Esophagus muscularis mucosa (tissue), 4 donors: ENCODE measurements at regions not wholly inside any gene's neighbourhood (a gene's known extent, or its start where the extent isn't known, plus 50 kb on each side); places are given as distances from the start of the nearest gene placed in this dataset.
A peak's percentile ranks its signal among the peaks of the same experiment; 100 is the strongest.

Experiments
- DNase-seq: peaks from one replicate; pipeline ENCODE4 v3.0.0-alpha.2; 2017; ENCODE audit errors: extremely low spot score
- H3K27ac ChIP-seq, 4 donors: fragments of 200-600 bp; sonication (generic); replicated peaks in 1 of 4; 1 replicate in 3 of 4; 2 replicates in 1 of 4; pipeline ENCODE4 v1.5.1; 2016 to 2019; ENCODE audit warnings: mild to moderate bottlenecking in 1 of 4
- H3K27me3 ChIP-seq, 4 donors: fragments of 200-600 bp; sonication (generic); one replicate each; pipeline versions ENCODE4 v1.5.1 to v1.6.0; 2016 to 2019
- H3K36me3 ChIP-seq, 4 donors: fragments of 200-600 bp; sonication (generic); one replicate each; pipeline ENCODE4 v1.5.1; 2016 to 2019
- H3K4me1 ChIP-seq, 4 donors: fragments of 200-600 bp; sonication (generic); one replicate each; pipeline ENCODE4 v1.5.1; 2016 to 2019
- H3K4me3 ChIP-seq, 4 donors: fragments of 200-600 bp; sonication (generic); 1 replicate in 2 of 4; 2 replicates in 2 of 4; pipeline ENCODE4 v1.5.1; 2016 to 2019; ENCODE audit warnings: mild to moderate bottlenecking in 4 of 4, moderate library complexity in 1 of 4
- H3K9me3 ChIP-seq, 4 donors: fragments of 200-600 bp; sonication (generic); 1 replicate in 3 of 4; 2 replicates in 1 of 4; pipeline ENCODE4 v1.5.1; 2016 to 2019
- EP300 ChIP-seq: sonication (generic); formaldehyde crosslinking; IDR thresholded peaks from one replicate; pipeline ENCODE4 v1.6.1; 2017; ENCODE audit warnings: antibody characterized with exemption
- POLR2A ChIP-seq: fragments of 450-650 bp; IDR thresholded peaks from one replicate; pipeline ENCODE4 v1.6.1; 2017; ENCODE audit warnings: antibody characterized with exemption, moderate library complexity, mild to moderate bottlenecking, low read depth
- POLR2AphosphoS5 ChIP-seq, 2 donors: sonication (generic); formaldehyde crosslinking; IDR thresholded peaks; one replicate each; pipeline ENCODE4 v1.6.1; 2017; ENCODE audit warnings: antibody characterized with exemption in 2 of 2
- WGBS: methylation state at CpG from one replicate; pipeline ENCODE4 v1.1.5; 2018; 5-methylcytosine and 5-hydroxymethylcytosine counted together
- intact Hi-C: fragments of 100-400 bp; cut with DNase I; formaldehyde crosslinking; loops from one replicate; pipeline ENCODE4 v1.15.1; 2023
- TF ChIP-seq, protein P1 (sequence below), 3 experiments: fragments of 200-600 bp in 2 of 3; fragments of 450-650 bp in 1 of 3; sonication (generic) in 2 of 3; IDR thresholded peaks; one replicate each; pipeline ENCODE4 v1.5.1; 2017 to 2019; ENCODE audit warnings: antibody characterized with exemption in 3 of 3, mild to moderate bottlenecking in 2 of 3, moderate library complexity in 1 of 3

DNA sequence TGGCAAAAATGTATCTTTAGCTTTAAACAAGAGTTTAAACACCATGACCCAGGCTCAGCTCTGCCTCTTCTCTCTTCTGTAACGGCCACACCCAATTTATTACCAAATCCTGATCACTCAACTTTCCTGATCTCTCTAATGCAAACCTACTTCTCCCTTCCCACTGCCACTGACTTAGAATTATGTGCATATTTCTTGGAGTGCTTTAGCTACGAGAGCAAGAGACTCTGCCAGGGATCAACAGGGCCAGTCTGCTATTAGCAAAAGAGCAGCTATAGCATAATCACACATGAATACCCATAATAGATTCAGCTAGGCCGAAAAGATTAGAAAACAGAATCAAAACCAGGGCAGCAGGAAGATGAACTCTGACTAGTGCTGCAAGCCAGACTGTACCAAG lies 215.5 kb downstream of the MRPL39 start:
- 80% methylated on average over 3 of the region's 3 CpGs for WGBS
- Histone ChIP-seq H3K27me3 (no peaks in the 10 kb centered on the region), H3K27ac (no peak overlapping the region), H3K36me3 (no peaks in the 10 kb centered on the region), H3K9me3 (no peaks in the 10 kb centered on the region), H3K4me1 (no peaks in the 10 kb centered on the region), H3K4me3 (no peak overlapping the region)
- intact Hi-C loops, result no loop called here
- TF ChIP-seq, protein P1, sequence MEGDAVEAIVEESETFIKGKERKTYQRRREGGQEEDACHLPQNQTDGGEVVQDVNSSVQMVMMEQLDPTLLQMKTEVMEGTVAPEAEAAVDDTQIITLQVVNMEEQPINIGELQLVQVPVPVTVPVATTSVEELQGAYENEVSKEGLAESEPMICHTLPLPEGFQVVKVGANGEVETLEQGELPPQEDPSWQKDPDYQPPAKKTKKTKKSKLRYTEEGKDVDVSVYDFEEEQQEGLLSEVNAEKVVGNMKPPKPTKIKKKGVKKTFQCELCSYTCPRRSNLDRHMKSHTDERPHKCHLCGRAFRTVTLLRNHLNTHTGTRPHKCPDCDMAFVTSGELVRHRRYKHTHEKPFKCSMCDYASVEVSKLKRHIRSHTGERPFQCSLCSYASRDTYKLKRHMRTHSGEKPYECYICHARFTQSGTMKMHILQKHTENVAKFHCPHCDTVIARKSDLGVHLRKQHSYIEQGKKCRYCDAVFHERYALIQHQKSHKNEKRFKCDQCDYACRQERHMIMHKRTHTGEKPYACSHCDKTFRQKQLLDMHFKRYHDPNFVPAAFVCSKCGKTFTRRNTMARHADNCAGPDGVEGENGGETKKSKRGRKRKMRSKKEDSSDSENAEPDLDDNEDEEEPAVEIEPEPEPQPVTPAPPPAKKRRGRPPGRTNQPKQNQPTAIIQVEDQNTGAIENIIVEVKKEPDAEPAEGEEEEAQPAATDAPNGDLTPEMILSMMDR (IDR thresholded peaks at IDR 0.05), result no peak
- no peak for TF ChIP-seq POLR2AphosphoS5 (IDR thresholded peaks at IDR 0.05)
- TF ChIP-seq EP300, result no peak
- TF ChIP-seq POLR2A, result no peak
- DNase-seq, result no peak

DNA sequence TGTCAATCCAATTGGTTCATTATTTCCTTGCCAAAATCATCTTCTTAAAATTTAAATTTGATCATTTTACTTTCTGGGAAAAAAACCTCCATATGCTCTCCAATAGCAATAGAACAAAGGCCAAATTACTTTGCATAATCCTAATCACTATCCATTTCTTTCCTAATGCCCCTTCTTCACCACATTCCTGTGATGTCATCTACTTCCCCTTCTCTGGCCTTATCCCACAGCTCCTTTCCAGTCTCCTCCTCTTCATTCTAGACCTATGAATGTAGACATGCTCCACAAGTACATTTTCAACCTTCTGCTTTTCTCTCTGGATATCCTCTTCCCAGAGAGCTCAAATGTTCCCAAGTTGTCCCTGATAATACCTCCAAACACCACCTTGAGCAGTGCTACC lies 216.6 kb downstream of the MRPL39 start:
- Histone ChIP-seq H3K9me3 (no peaks in the 10 kb centered on the region), H3K27me3 (no peaks in the 10 kb centered on the region), H3K4me3 (no peak overlapping the region), H3K27ac (no peak overlapping the region), H3K36me3 (no peaks in the 10 kb centered on the region), H3K4me1 (no peaks in the 10 kb centered on the region)
- DNase-seq, result no peak
- TF ChIP-seq, protein P1 (IDR thresholded peaks at IDR 0.05), result no peak
- no peak for TF ChIP-seq POLR2A
- TF ChIP-seq POLR2AphosphoS5 (IDR thresholded peaks at IDR 0.05), result no peak
- TF ChIP-seq EP300, result no peak
- intact Hi-C loops, result no loop called here

DNA sequence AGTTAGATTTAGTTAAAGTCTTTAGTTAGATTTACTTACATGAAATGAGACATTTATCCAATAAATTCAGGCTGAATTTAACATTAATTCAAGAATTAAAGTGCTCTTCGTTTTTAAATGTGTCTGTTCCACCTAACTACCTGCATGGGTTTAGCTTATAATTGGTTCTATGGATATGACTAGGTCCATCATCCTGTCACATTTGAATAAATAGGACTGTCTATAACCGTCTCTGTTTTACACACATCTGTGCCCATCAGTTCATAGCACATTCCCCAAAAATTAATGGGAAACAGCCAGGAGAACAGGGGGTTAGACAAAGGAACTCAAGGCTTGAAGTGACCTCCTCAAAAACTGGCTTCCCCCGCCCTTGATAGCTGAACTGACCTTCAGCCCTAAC lies 219.6 kb downstream of the MRPL39 start:
- DNase-seq, result no peak
- no peak for TF ChIP-seq EP300
- TF ChIP-seq POLR2A, result no peak
- TF ChIP-seq POLR2AphosphoS5 (IDR thresholded peaks at IDR 0.05), result no peak
- TF ChIP-seq, protein P1 (IDR thresholded peaks at IDR 0.05), result no peak
- Histone ChIP-seq H3K27me3 (no peaks in the 10 kb centered on the region), H3K36me3 (no peaks in the 10 kb centered on the region), H3K4me3 (no peak overlapping the region), H3K9me3 (no peaks in the 10 kb centered on the region), H3K4me1 (no peaks in the 10 kb centered on the region), H3K27ac (no peak overlapping the region)
- 65% methylated on average over 3 of the region's 3 CpGs for WGBS
- intact Hi-C loops, result loop anchor here (10.0 kb wide), 1 partner anchor 103 kb away; no protein-coding TSS in a partner anchor

DNA sequence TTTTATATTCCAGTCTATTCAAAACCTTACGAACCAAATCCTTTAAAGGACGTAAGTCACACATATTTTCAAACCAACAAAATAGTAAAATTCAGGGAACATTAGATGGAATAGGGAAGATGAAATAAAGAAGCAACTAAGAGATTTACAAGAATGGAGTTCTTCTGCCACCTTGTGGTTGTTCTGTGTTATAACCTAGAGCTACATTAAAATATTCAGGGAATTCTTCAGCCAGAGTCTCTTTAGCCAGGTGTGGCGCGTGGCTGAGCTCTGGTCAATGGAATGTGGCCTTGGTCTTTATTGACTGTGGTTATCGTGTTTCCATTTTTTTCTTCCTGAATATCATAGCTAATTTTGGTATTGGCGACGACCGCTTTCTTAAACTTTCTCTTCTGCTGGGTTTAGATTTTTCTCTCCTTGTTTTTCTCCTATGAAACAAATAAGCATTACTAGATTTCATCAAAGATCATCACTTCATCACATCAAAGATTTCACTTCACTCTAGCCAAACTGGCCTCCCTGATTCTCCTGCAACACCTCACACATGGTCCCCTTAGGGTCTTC lies 221.3 kb downstream of the MRPL39 start:
- 13% methylated on average over 8 of the region's 8 CpGs for WGBS
- intact Hi-C loops, result loop anchor here (10.0 kb wide), 1 partner anchor 101 kb away; no protein-coding TSS in a partner anchor

More for the DNA sequence above, 221.3 kb downstream of the MRPL39 start:
- H3K36me3 ChIP-seq, result no peaks in the 10 kb centered on the region
- no peak for DNase-seq
- no peak overlapping the region for H3K27ac ChIP-seq
- H3K4me1 ChIP-seq, result no peaks in the 10 kb centered on the region
- no peaks in the 10 kb centered on the region for H3K9me3 ChIP-seq
- no peak overlapping the region for H3K4me3 ChIP-seq
- no peaks in the 10 kb centered on the region for H3K27me3 ChIP-seq
- no peak for TF ChIP-seq EP300
- TF ChIP-seq, protein P1 (IDR thresholded peaks at IDR 0.05), result peak; percentile 73 to 86 (median 74)
